ENCODE measurements at regions not wholly inside any gene's neighbourhood (a gene's known extent, or its start where the extent isn't known, plus 50 kb on each side); places are given as distances from the start of the nearest gene placed in this dataset.

- H3K4me1 ChIP-seq (ENCODE audit: control insufficient read depth in 1 of 2, insufficient read depth in 2 of 2, low read length in 2 of 2), result no peaks in the 10 kb centered on the region
- no peaks in the 10 kb centered on the region for H3K79me2 ChIP-seq (ENCODE audit: insufficient read depth, low read length)
- TF ChIP-seq, protein P1, sequence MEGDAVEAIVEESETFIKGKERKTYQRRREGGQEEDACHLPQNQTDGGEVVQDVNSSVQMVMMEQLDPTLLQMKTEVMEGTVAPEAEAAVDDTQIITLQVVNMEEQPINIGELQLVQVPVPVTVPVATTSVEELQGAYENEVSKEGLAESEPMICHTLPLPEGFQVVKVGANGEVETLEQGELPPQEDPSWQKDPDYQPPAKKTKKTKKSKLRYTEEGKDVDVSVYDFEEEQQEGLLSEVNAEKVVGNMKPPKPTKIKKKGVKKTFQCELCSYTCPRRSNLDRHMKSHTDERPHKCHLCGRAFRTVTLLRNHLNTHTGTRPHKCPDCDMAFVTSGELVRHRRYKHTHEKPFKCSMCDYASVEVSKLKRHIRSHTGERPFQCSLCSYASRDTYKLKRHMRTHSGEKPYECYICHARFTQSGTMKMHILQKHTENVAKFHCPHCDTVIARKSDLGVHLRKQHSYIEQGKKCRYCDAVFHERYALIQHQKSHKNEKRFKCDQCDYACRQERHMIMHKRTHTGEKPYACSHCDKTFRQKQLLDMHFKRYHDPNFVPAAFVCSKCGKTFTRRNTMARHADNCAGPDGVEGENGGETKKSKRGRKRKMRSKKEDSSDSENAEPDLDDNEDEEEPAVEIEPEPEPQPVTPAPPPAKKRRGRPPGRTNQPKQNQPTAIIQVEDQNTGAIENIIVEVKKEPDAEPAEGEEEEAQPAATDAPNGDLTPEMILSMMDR (IDR thresholded peaks at IDR 0.05), result no peak
- H2AFZ ChIP-seq (ENCODE audit: insufficient read depth, low read depth, low read length, poor library complexity, severe bottlenecking), result no peak overlapping the region
- WGBS (ENCODE audit: insufficient coverage), result 100% methylated on average over 2 of the region's 2 CpGs
- Mint-ChIP-seq H3K4me3 (no peak overlapping the region), H3K27me3 (ENCODE audit: low read depth in 3 of 3) (no peaks in the 10 kb centered on the region), H3K9me3 (no peaks in the 10 kb centered on the region), H3K27ac (no peak overlapping the region), H3K4me1 (no peaks in the 10 kb centered on the region), H3K36me3 (no peaks in the 10 kb centered on the region)
- intact Hi-C loops (cut with micrococcal nuclease), result no loop called here
- H3K4me2 ChIP-seq (replicated peaks; ENCODE audit: extremely low read depth, low read length, poor library complexity, severe bottlenecking), result no peak overlapping the region
- H3K36me3 ChIP-seq (replicated peaks in 1 of 2; ENCODE audit: control insufficient read depth in 1 of 2, insufficient read depth in 2 of 2, low read length in 2 of 2), result no peaks in the 10 kb centered on the region
- no peaks in the 10 kb centered on the region for H4K20me1 ChIP-seq (ENCODE audit: insufficient read depth, low read length)
- H3K27ac ChIP-seq (ENCODE audit: low read depth in 1 of 2, low read length in 2 of 2), result no peak overlapping the region
- no peak overlapping the region for H3K9ac ChIP-seq (ENCODE audit: insufficient read depth, low read length, poor library complexity, severe bottlenecking)
- H3K4me3 ChIP-seq (replicated peaks in 1 of 3; ENCODE audit: low read depth in 2 of 3, low read length in 3 of 3), result no peak overlapping the region
- no peaks in the 10 kb centered on the region for H3K9me3 ChIP-seq (replicated peaks in 1 of 2; ENCODE audit: control insufficient read depth in 1 of 2, insufficient read depth in 1 of 2, low read length in 2 of 2)
- H3K27me3 ChIP-seq (ENCODE audit: control insufficient read depth in 2 of 2, insufficient read depth in 2 of 2, low read length in 2 of 2), result no peaks in the 10 kb centered on the region
- DNase-seq, result no peak
Measured at GRCh38 chr13:77988355-77988754, 69.7 kb upstream of the EDNRB start.

DNA sequence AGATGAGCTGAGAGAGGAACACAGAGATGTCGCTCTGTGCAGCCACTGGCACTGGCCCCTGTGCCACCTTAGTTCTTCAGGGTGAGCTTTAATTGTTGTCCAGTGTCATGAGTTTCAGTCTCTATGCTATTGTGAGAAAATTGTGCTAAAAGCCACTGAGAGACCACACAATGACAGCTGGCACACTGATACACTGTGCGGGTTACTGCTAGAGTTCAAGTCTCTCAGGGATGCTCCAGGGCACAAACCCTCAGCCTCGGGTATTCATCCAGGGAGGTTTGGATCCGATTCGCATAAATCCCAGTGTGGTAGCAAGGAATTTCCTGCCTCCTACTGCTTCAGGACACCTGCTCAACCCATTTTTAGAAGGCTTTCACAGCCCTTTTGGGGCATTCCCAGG, 68.1 kb upstream of the EDNRB start:
- 100% methylated on average over 3 of the region's 5 CpGs for WGBS (ENCODE audit: insufficient coverage)

More for the DNA sequence above, 68.1 kb upstream of the EDNRB start:
- H3K9me3 ChIP-seq (replicated peaks in 1 of 2; ENCODE audit: control insufficient read depth in 1 of 2, insufficient read depth in 1 of 2, low read length in 2 of 2), result no peaks in the 10 kb centered on the region
- no peak for DNase-seq
- H3K36me3 Mint-ChIP-seq, result no peaks in the 10 kb centered on the region
- H3K27ac Mint-ChIP-seq, result no peak overlapping the region
- H3K4me1 Mint-ChIP-seq, result no peaks in the 10 kb centered on the region
- no peaks in the 10 kb centered on the region for H3K27me3 ChIP-seq (ENCODE audit: control insufficient read depth in 2 of 2, insufficient read depth in 2 of 2, low read length in 2 of 2)
- intact Hi-C loops (cut with micrococcal nuclease), result no loop called here
- no peaks in the 10 kb centered on the region for H3K27me3 Mint-ChIP-seq (ENCODE audit: low read depth in 3 of 3)
- H3K4me3 Mint-ChIP-seq, result no peak overlapping the region
- no peak overlapping the region for H3K4me3 ChIP-seq (replicated peaks in 1 of 3; ENCODE audit: low read depth in 2 of 3, low read length in 3 of 3)
- H3K4me1 ChIP-seq (ENCODE audit: control insufficient read depth in 1 of 2, insufficient read depth in 2 of 2, low read length in 2 of 2), result no peaks in the 10 kb centered on the region
- H3K9ac ChIP-seq (ENCODE audit: insufficient read depth, low read length, poor library complexity, severe bottlenecking), result no peak overlapping the region
- TF ChIP-seq, protein P1 (IDR thresholded peaks at IDR 0.05), result no peak
- no peak overlapping the region for H3K27ac ChIP-seq (ENCODE audit: low read depth in 1 of 2, low read length in 2 of 2)
- H2AFZ ChIP-seq (ENCODE audit: insufficient read depth, low read depth, low read length, poor library complexity, severe bottlenecking), result no peak overlapping the region
- H3K36me3 ChIP-seq (replicated peaks in 1 of 2; ENCODE audit: control insufficient read depth in 1 of 2, insufficient read depth in 2 of 2, low read length in 2 of 2), result no peaks in the 10 kb centered on the region
- H3K9me3 Mint-ChIP-seq, result peaks cover 0 to under 1% (median 0%) of the 10 kb centered on the region in 7 donors
- H3K4me2 ChIP-seq (replicated peaks; ENCODE audit: extremely low read depth, low read length, poor library complexity, severe bottlenecking), result no peak overlapping the region
- H4K20me1 ChIP-seq (ENCODE audit: insufficient read depth, low read length), result no peaks in the 10 kb centered on the region
- no peaks in the 10 kb centered on the region for H3K79me2 ChIP-seq (ENCODE audit: insufficient read depth, low read length)
